Osteoblast (primary cell): ENCODE measurements at regions not wholly inside any gene's neighbourhood (a gene's known extent, or its start where the extent isn't known, plus 50 kb on each side); places are given as distances from the start of the nearest gene placed in this dataset.

ENCODE experiments used
- DNase-seq: peaks from one replicate; pipeline ENCODE4 v3.0.0; 2011; ENCODE audit warnings: low spot score, mixed read lengths; ENCODE audit not compliant: insufficient read length; ENCODE audit errors: missing footprints
- H2AFZ ChIP-seq: 2 replicates; pipeline ENCODE4 v1.6.0; 2011; ENCODE audit warnings: mild to moderate bottlenecking, low read length
- H3K27ac ChIP-seq: 2 replicates; pipeline ENCODE4 v1.5.1; 2011; ENCODE audit warnings: mild to moderate bottlenecking, low read depth, low read length, moderate library complexity
- H3K27me3 ChIP-seq: 2 replicates; pipeline ENCODE4 v1.6.0; 2012; ENCODE audit warnings: mild to moderate bottlenecking, control low read depth, inconsistent platforms, low read length, moderate library complexity; ENCODE audit not compliant: insufficient read depth
- H3K36me3 ChIP-seq: 2 replicates; pipeline ENCODE4 v1.5.1; 2011; ENCODE audit warnings: mild to moderate bottlenecking, low read length, control low read depth, moderate library complexity; ENCODE audit not compliant: insufficient read depth
- H3K4me1 ChIP-seq: 2 replicates; pipeline ENCODE4 v1.5.1; 2011; ENCODE audit warnings: mild to moderate bottlenecking, low read length, control low read depth, moderate library complexity; ENCODE audit not compliant: insufficient read depth
- H3K4me2 ChIP-seq: 2 replicates; pipeline ENCODE4 v1.6.0; 2011; ENCODE audit warnings: mild to moderate bottlenecking, low read length; ENCODE audit not compliant: insufficient read depth
- H3K4me3 ChIP-seq: fragments of 200-600 bp; sonication (generic); 3 replicates; pipeline ENCODE4 v1.5.1; 2012; ENCODE audit warnings: mild to moderate bottlenecking, low read length, inconsistent platforms; ENCODE audit not compliant: insufficient read depth
- H3K79me2 ChIP-seq: 2 replicates; pipeline ENCODE4 v1.6.0; 2012; ENCODE audit warnings: mild to moderate bottlenecking, low read length, control low read depth, inconsistent platforms; ENCODE audit not compliant: insufficient read depth
- H3K9me3 ChIP-seq: 2 replicates; pipeline ENCODE4 v1.5.1; 2011; ENCODE audit warnings: low read depth, low read length, control low read depth
- H4K20me1 ChIP-seq: 2 replicates; pipeline ENCODE4 v1.6.0; 2012; ENCODE audit warnings: mild to moderate bottlenecking, low read length, control low read depth; ENCODE audit not compliant: insufficient read depth
- CTCF ChIP-seq: IDR thresholded peaks from 2 replicates; pipeline ENCODE4 v1.5.1; 2011; ENCODE audit warnings: mild to moderate bottlenecking, low read depth, low read length, moderate library complexity; ENCODE audit errors: extremely low read depth

- H3K4me2 ChIP-seq, result no peak overlapping the region
- no peaks in the 10 kb centered on the region for H3K27me3 ChIP-seq
- no peak overlapping the region for H3K4me3 ChIP-seq
- no peak for TF ChIP-seq CTCF
- DNase-seq, result no peak
- H2AFZ ChIP-seq, result no peak overlapping the region
- no peaks in the 10 kb centered on the region for H3K79me2 ChIP-seq
- no peaks in the 10 kb centered on the region for H4K20me1 ChIP-seq
- H3K27ac ChIP-seq, result no peak overlapping the region
- no peaks in the 10 kb centered on the region for H3K4me1 ChIP-seq
- no peaks in the 10 kb centered on the region for H3K36me3 ChIP-seq
- peaks cover 2% of the 10 kb centered on the region for H3K9me3 ChIP-seq
Observed at GRCh38 chr19:56964410-56964920, 123.9 kb upstream of the PEG3 start.

- no peak for TF ChIP-seq CTCF
- Histone ChIP-seq H3K9me3 (peaks cover 2% of the 10 kb centered on the region), H3K27ac (no peak overlapping the region), H2AFZ (no peak overlapping the region), H3K36me3 (no peaks in the 10 kb centered on the region), H3K4me3 (no peak overlapping the region), H3K79me2 (no peaks in the 10 kb centered on the region), H3K27me3 (no peaks in the 10 kb centered on the region), H3K4me1 (no peaks in the 10 kb centered on the region), H3K4me2 (no peak overlapping the region), H4K20me1 (no peaks in the 10 kb centered on the region)
- no peak for DNase-seq
Observed at GRCh38 chr19:56966225-56966696, 125.7 kb upstream of the PEG3 start.

- Histone ChIP-seq H4K20me1 (no peaks in the 10 kb centered on the region), H3K79me2 (no peaks in the 10 kb centered on the region), H3K4me3 (no peak overlapping the region), H2AFZ (no peak overlapping the region), H3K36me3 (no peaks in the 10 kb centered on the region), H3K9me3 (peaks cover 2% of the 10 kb centered on the region), H3K27ac (no peak overlapping the region), H3K4me1 (no peaks in the 10 kb centered on the region), H3K27me3 (no peaks in the 10 kb centered on the region), H3K4me2 (no peak overlapping the region)
- TF ChIP-seq CTCF, result no peak
- DNase-seq, result no peak
Observed at GRCh38 chr19:56966697-56967299, 126.3 kb upstream of the PEG3 start.

GRCh38 chr19:56969156-56969555, 128.6 kb upstream of the PEG3 start:
- H3K4me1 ChIP-seq, result no peaks in the 10 kb centered on the region
- H3K4me3 ChIP-seq, result no peak overlapping the region
- H3K27me3 ChIP-seq, result no peaks in the 10 kb centered on the region
- H3K9me3 ChIP-seq, result peaks cover 2% of the 10 kb centered on the region
- no peaks in the 10 kb centered on the region for H4K20me1 ChIP-seq
- no peak overlapping the region for H3K4me2 ChIP-seq
- no peaks in the 10 kb centered on the region for H3K36me3 ChIP-seq
- H3K27ac ChIP-seq, result no peak overlapping the region
- no peak for DNase-seq
- no peaks in the 10 kb centered on the region for H3K79me2 ChIP-seq
- TF ChIP-seq CTCF, result no peak
- H2AFZ ChIP-seq, result no peak overlapping the region
